ENCODE measurements at regions not wholly inside any gene's neighbourhood (a gene's known extent, or its start where the extent isn't known, plus 50 kb on each side); places are given as distances from the start of the nearest gene placed in this dataset.

GRCh38 chr2:67221266-67221665 lies 175.9 kb upstream of the ETAA1 start:
- no peak overlapping the region for H3K27ac ChIP-seq
- H3K9me3 ChIP-seq = no peaks in the 10 kb centered on the region
- TF ChIP-seq POLR2A (IDR thresholded peaks at IDR 0.05) = no peak
- TF ChIP-seq, protein P1, sequence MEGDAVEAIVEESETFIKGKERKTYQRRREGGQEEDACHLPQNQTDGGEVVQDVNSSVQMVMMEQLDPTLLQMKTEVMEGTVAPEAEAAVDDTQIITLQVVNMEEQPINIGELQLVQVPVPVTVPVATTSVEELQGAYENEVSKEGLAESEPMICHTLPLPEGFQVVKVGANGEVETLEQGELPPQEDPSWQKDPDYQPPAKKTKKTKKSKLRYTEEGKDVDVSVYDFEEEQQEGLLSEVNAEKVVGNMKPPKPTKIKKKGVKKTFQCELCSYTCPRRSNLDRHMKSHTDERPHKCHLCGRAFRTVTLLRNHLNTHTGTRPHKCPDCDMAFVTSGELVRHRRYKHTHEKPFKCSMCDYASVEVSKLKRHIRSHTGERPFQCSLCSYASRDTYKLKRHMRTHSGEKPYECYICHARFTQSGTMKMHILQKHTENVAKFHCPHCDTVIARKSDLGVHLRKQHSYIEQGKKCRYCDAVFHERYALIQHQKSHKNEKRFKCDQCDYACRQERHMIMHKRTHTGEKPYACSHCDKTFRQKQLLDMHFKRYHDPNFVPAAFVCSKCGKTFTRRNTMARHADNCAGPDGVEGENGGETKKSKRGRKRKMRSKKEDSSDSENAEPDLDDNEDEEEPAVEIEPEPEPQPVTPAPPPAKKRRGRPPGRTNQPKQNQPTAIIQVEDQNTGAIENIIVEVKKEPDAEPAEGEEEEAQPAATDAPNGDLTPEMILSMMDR (IDR thresholded peaks at IDR 0.05) = no peak
- no peaks in the 10 kb centered on the region for H3K27me3 ChIP-seq
- intact Hi-C loops (cut with DNase I) = no loop called here
- no peak overlapping the region for H3K4me3 ChIP-seq
- peaks cover 58% of the 10 kb centered on the region for H3K4me1 ChIP-seq
- whole genome bisulfite sequencing, 2 donors = 86% methylated on average over 4 of the region's 4 CpGs
- DNase-seq (no peak), ATAC-seq (no peak)
- no peaks in the 10 kb centered on the region for H3K36me3 ChIP-seq (replicated peaks in 1 of 2; ENCODE audit: insufficient read depth in 1 of 2, low read depth in 2 of 2)

DNA sequence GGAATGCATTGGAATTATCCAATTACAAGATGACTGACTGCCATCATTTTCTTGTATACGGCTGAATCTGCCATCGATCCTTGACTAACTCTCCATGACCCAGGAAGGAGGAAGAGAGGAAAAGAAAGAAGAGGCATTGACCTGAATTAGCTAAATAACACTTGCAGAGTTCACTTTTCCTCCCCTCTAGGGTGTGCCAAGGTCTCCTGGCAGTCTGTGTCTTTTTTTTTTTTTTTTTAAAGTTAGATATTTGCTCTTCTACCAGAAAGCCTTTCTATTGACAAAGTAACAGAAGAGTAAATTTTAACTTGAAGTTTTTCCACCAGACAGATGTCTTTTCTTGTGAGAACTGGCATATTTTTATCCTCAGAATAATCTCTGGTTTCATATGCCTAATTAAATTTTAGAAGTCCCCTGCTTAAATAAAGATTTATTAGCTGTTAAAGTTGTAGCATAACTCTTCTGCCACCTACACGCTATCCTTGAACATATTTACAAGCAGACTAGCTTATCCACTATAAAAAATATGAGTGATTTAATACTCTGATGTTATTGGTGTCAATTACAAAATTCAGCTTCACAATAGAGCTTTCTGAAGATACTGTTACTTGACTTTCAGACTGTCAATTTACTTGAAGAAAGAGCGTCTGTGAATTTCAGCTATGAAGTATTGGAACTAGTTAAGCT lies 171.7 kb upstream of the ETAA1 start:
- no peak for DNase-seq
- ATAC-seq = peak; percentile 42

GRCh38 chr2:67229706-67230105 lies 167.4 kb upstream of the ETAA1 start:
- intact Hi-C loops (cut with DNase I) = no loop called here
- ATAC-seq (no peak), DNase-seq (no peak)
- no peak overlapping the region for H3K4me3 ChIP-seq
- no peaks in the 10 kb centered on the region for H3K27me3 ChIP-seq
- H3K4me1 ChIP-seq = peaks cover 35% of the 10 kb centered on the region
- H3K9me3 ChIP-seq = no peaks in the 10 kb centered on the region
- no peak for TF ChIP-seq POLR2A (IDR thresholded peaks at IDR 0.05)
- TF ChIP-seq, protein P1 (IDR thresholded peaks at IDR 0.05) = no peak
- no peaks in the 10 kb centered on the region for H3K36me3 ChIP-seq (replicated peaks in 1 of 2; ENCODE audit: insufficient read depth in 1 of 2, low read depth in 2 of 2)
- no peak overlapping the region for H3K27ac ChIP-seq

More for the DNA sequence above, 171.7 kb upstream of the ETAA1 start:
- Histone ChIP-seq H3K9me3 (no peaks in the 10 kb centered on the region), H3K27ac (peak overlapping the region in 1 of 4 donors; percentile 22), H3K27me3 (no peaks in the 10 kb centered on the region), H3K36me3 (replicated peaks in 1 of 2; ENCODE audit: insufficient read depth in 1 of 2, low read depth in 2 of 2) (no peaks in the 10 kb centered on the region), H3K4me3 (no peak overlapping the region), H3K4me1 (peaks cover 43% of the 10 kb centered on the region)
- 42 to 49% methylated on average over 4 of the region's 4 CpGs for WGBS, 2 donors
- intact Hi-C loops (cut with DNase I) = no loop called here
- TF ChIP-seq, protein P1 (IDR thresholded peaks at IDR 0.05) = no peak
- TF ChIP-seq POLR2A (IDR thresholded peaks at IDR 0.05) = no peak

DNA sequence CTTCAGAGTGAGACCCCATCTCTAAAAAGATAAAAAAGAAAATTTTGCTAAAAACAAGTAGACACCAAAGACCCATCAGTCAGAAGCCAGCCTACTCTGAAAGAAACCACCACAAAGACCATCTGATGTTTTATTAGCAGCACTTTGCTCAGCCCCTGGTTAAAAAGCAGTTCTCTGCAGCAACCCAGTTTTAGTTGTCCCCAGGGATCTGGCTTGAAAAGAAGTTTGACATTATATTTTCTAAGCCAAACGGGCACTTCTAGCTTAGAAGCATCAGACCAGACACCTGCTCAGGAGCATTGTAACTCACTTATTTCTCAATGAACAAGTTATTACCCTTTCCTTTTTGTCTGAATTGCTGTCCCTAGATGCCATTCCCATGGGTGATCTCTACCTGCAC lies 164.2 kb upstream of the ETAA1 start:
- no peak for TF ChIP-seq POLR2A (IDR thresholded peaks at IDR 0.05)
- TF ChIP-seq, protein P1 (IDR thresholded peaks at IDR 0.05) = no peak
- Histone ChIP-seq H3K27me3 (no peaks in the 10 kb centered on the region), H3K36me3 (replicated peaks in 1 of 2; ENCODE audit: insufficient read depth in 1 of 2, low read depth in 2 of 2) (no peaks in the 10 kb centered on the region), H3K9me3 (no peaks in the 10 kb centered on the region), H3K4me1 (peaks cover 8% of the 10 kb centered on the region), H3K27ac (no peak overlapping the region), H3K4me3 (no peak overlapping the region)
- intact Hi-C loops (cut with DNase I) = no loop called here
- 69 to 83% methylated on average over 1 of the region's 1 CpG for WGBS, 2 donors
- ATAC-seq = no peak
- DNase-seq = no peak

GRCh38 chr2:67234440-67234839 lies 162.7 kb upstream of the ETAA1 start:
- peak; percentile 56 to 65 (median 59) for DNase-seq
- no peak for TF ChIP-seq POLR2A (IDR thresholded peaks at IDR 0.05)
- TF ChIP-seq, protein P1 (IDR thresholded peaks at IDR 0.05) = peak; percentile 34 to 90 (median 83)
- no peaks in the 10 kb centered on the region for H3K9me3 ChIP-seq
- H3K27ac ChIP-seq = no peak overlapping the region
- no peaks in the 10 kb centered on the region for H3K27me3 ChIP-seq
- no peaks in the 10 kb centered on the region for H3K36me3 ChIP-seq (replicated peaks in 1 of 2; ENCODE audit: insufficient read depth in 1 of 2, low read depth in 2 of 2)
- intact Hi-C loops (cut with DNase I) = no loop called here
- no peak overlapping the region for H3K4me3 ChIP-seq
- WGBS, 2 donors = 50 to 58% methylated on average over 3 of the region's 3 CpGs
- H3K4me1 ChIP-seq = peaks cover 8% of the 10 kb centered on the region
- peak; percentile 97 for ATAC-seq
